ENCODE measurements at regions not wholly inside any gene's neighbourhood (a gene's known extent, or its start where the extent isn't known, plus 50 kb on each side); places are given as distances from the start of the nearest gene placed in this dataset.

DNA sequence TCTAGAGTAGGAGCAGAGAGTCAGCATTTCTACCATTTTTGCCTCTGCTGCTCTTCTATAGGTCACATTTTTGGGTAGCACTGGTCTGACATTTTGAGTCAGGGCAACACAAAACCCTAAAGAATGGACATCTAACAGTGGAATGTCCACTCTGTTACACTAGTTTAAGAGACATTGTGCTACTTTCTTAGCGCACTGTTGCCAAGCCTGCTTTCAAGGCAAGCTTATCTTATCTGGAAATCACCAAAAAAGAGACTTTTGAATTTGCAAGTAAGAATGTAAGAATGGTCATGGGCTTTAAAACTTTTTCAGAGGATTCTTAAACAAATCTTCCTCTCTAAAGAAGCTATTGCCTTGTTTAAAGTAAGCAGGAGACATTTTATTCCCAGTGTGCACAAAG is 73.0 kb upstream of the STARD4 start:
- ChIA-PET CTCF (no interaction called here), POLR2A (no interaction called here)
- Mint-ChIP-seq H3K4me1 (ENCODE audit: low read depth) (no peaks in the 10 kb centered on the region), H3K27me3 (peaks cover 16% of the 10 kb centered on the region), H3K36me3 (no peaks in the 10 kb centered on the region), H3K4me3 (no peak overlapping the region), H3K27ac (no peak overlapping the region), H3K9me3 (no peaks in the 10 kb centered on the region)
- intact Hi-C loops (cut with micrococcal nuclease) = no loop called here
- DNase-seq = no peak

DNA sequence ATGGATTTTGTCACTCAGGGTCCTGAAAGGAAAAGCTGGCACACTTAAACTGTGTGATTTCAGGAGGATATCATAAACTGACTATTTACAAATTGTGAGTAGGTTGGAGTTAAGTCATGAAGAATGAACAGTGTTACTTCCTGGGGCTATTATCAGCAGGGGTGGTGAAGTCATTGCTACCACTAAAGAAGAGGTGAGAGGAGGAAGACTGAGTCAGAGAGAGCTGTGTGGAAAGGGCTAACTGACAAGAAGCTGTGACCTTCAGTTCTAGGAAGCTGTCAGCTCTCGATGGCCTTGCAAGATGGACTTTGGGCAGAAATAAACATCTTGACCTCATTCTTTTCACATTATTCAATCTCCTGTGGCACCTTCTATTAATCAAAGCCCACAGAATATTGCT is 72.3 kb upstream of the STARD4 start:
- intact Hi-C loops (cut with micrococcal nuclease) = no loop called here

DNA sequence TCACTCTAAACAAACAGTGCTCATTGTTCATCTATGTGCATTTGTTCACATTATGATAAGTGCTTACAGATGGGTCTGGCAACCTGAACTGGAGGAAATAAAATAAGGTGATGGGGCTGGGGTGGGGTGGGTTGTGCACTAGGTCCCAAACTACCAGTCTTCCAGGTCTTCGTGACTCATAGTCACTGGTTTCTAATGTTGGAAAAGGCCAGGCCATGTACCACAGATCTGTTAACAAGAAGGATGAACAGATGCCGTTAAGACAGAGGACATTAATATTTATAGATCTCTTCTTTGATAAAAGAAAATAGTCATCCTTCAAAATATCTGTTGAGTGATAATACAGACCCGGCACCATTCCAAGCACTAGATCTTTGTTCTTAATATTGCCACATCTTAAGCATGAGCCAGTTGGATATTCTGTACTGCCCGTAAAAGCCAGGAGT is 71.4 kb upstream of the STARD4 start:
- ChIA-PET POLR2A (no interaction called here), CTCF (interaction anchor here (1.3 kb wide), 1 partner anchor 30 kb away, joined by 3 read pairs; no protein-coding TSS in a partner anchor)
- no peaks in the 10 kb centered on the region for H3K36me3 Mint-ChIP-seq
- no peak overlapping the region for H3K4me3 Mint-ChIP-seq
- DNase-seq = no peak
- no peaks in the 10 kb centered on the region for H3K4me1 Mint-ChIP-seq (ENCODE audit: low read depth)
- peaks cover 13% of the 10 kb centered on the region for H3K27me3 Mint-ChIP-seq
- no peak overlapping the region for H3K27ac Mint-ChIP-seq
- intact Hi-C loops (cut with micrococcal nuclease) = no loop called here
- no peaks in the 10 kb centered on the region for H3K9me3 Mint-ChIP-seq

More for the DNA sequence above, 72.3 kb upstream of the STARD4 start:
- ChIA-PET CTCF (interaction anchor here (1.3 kb wide), 1 partner anchor 31 kb away, joined by 3 read pairs; no protein-coding TSS in a partner anchor), POLR2A (no interaction called here)
- Mint-ChIP-seq H3K4me3 (no peak overlapping the region), H3K4me1 (ENCODE audit: low read depth) (no peaks in the 10 kb centered on the region), H3K36me3 (no peaks in the 10 kb centered on the region), H3K27ac (no peak overlapping the region), H3K27me3 (peaks cover 13% of the 10 kb centered on the region), H3K9me3 (no peaks in the 10 kb centered on the region)
- no peak for DNase-seq

DNA sequence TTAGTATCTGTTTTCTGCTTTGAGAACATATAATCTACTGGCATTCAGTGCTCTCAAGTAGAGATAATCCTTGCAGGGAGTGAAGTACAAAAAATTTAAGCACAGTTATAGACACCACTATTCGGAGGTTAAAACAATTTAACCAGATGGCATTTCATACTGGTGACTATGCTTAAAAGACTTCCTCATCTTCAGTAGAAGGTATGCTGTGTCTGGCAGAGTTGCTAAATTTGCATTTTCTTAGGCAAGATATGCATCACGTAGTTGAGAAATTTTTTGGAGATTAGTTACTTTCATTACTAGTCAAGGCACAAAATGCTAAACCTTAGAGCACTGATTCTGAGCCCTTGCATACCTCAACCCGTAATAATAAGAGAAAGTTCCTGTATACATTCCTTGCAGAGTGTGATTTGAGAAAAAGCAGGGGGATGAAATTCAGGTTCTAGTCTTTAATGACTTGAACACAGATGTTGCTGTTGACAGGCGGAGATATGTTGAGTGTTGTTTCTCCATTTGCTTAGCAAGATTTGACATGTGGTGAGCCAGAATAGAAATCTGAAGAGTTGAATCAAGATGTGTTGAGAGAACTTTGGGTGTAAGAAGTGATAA is 70.8 kb upstream of the STARD4 start:
- no peaks in the 10 kb centered on the region for H3K36me3 Mint-ChIP-seq
- DNase-seq = no peak
- ChIA-PET POLR2A (no interaction called here), CTCF (no interaction called here)
- H3K27me3 Mint-ChIP-seq = peaks cover 13% of the 10 kb centered on the region
- no peaks in the 10 kb centered on the region for H3K4me1 Mint-ChIP-seq (ENCODE audit: low read depth)
- H3K9me3 Mint-ChIP-seq = no peaks in the 10 kb centered on the region
- intact Hi-C loops (cut with micrococcal nuclease) = no loop called here
- H3K27ac Mint-ChIP-seq = no peak overlapping the region
- no peak overlapping the region for H3K4me3 Mint-ChIP-seq

DNA sequence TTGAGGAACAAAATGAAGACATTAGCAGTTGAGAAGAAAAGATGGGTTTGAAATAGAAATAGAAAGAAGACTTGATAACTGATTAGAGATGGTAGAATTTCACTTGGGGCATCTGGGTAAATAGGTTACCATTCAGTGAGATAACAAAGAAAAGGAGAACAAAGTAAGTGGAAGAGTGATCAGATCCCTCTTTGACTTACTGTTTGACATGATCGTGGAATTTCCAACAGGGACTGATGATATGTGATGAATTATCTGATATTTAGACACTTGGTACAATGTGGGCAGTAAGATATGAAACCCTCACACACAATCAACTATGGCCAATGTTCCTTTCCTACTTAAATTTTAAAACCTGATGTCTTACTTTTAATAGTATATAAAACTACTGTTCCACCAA is 70.1 kb upstream of the STARD4 start:
- no peaks in the 10 kb centered on the region for H3K36me3 Mint-ChIP-seq
- CTCF ChIA-PET = no interaction called here
- H3K4me3 Mint-ChIP-seq = no peak overlapping the region
- H3K27ac Mint-ChIP-seq = no peak overlapping the region
- peaks cover 13% of the 10 kb centered on the region for H3K27me3 Mint-ChIP-seq
- H3K9me3 Mint-ChIP-seq = no peaks in the 10 kb centered on the region
- no peak for DNase-seq
- POLR2A ChIA-PET = no interaction called here
- H3K4me1 Mint-ChIP-seq (ENCODE audit: low read depth) = no peaks in the 10 kb centered on the region
- intact Hi-C loops (cut with micrococcal nuclease) = no loop called here

DNA sequence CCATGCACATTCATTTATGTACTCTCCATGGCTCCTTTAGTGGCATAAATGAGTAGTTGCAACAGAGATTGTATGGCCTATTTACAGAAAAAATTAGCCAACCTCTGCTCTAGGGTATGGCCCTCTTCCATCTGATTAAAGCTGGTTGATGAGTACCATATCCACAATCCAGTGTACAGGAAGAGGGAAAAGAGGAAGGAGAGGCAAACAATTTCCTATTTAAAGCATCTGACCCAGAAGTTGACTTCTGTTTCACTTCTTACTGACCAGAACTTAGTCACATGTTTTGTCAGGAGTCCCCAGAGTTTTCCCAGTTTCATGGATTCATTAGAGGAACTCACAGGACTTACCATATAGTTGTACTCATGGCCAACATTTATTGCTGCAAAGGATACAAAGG is 68.6 kb upstream of the STARD4 start:
- CTCF ChIA-PET = no interaction called here

DNA sequence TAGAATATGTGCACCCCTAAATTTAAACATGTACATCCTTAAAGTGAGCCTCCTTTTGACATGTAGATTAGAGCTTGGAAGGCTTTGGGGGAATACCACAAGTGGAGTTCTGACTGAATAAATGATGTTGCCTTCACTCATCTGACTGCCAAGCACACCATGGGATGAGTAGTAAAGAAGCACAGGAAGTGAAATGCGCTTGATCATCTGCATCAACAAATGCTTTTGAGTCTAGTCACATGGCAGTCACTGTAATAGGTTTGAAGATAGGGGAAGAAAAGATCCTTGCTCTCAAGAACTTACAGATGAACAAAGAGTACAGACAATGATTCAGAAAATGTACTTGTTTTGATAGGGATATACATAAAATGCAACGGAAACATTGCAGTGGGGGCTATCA is 62.0 kb upstream of the STARD4 start:
- CTCF ChIA-PET = no interaction called here
- intact Hi-C loops (cut with micrococcal nuclease) = no loop called here
- no peaks in the 10 kb centered on the region for H3K36me3 Mint-ChIP-seq
- H3K4me1 Mint-ChIP-seq (ENCODE audit: low read depth) = no peaks in the 10 kb centered on the region
- DNase-seq = no peak
- POLR2A ChIA-PET = no interaction called here
- no peak overlapping the region for H3K4me3 Mint-ChIP-seq
- no peaks in the 10 kb centered on the region for H3K9me3 Mint-ChIP-seq
- H3K27me3 Mint-ChIP-seq = peaks cover 13% of the 10 kb centered on the region
- no peak overlapping the region for H3K27ac Mint-ChIP-seq

More for the DNA sequence above, 68.6 kb upstream of the STARD4 start:
- Mint-ChIP-seq H3K27me3 (peaks cover 11% of the 10 kb centered on the region), H3K9me3 (no peaks in the 10 kb centered on the region), H3K36me3 (no peaks in the 10 kb centered on the region), H3K4me1 (ENCODE audit: low read depth) (no peaks in the 10 kb centered on the region), H3K27ac (no peak overlapping the region), H3K4me3 (no peak overlapping the region)
- POLR2A ChIA-PET = no interaction called here
- no peak for DNase-seq
- intact Hi-C loops (cut with micrococcal nuclease) = no loop called here

DNA sequence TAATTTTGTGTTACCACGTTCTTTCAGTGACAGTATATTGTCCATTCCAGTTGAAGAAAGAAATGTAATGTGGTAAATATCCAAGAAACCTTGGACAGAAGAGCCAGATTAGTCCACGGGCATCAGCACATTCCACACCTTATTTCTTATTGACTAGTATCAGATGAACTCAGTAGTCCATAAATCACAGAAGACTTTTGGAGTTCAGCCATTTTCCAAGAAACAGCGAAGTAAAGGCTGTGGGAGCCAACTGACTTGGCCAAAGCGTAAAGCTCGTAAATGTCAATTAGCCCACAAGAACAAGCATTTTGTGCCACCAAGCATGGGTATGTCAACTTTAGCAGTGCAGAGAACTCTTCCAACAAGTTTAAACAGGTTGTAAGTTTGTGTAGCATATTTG is 60.2 kb upstream of the STARD4 start:
- H3K4me1 Mint-ChIP-seq (ENCODE audit: low read depth) = no peaks in the 10 kb centered on the region
- CTCF ChIA-PET = no interaction called here
- no peaks in the 10 kb centered on the region for H3K9me3 Mint-ChIP-seq
- intact Hi-C loops (cut with micrococcal nuclease) = no loop called here
- peaks cover 18% of the 10 kb centered on the region for H3K27me3 Mint-ChIP-seq
- H3K36me3 Mint-ChIP-seq = no peaks in the 10 kb centered on the region
- POLR2A ChIA-PET = no interaction called here
- no peak overlapping the region for H3K27ac Mint-ChIP-seq
- H3K4me3 Mint-ChIP-seq = no peak overlapping the region
- DNase-seq = no peak

DNA sequence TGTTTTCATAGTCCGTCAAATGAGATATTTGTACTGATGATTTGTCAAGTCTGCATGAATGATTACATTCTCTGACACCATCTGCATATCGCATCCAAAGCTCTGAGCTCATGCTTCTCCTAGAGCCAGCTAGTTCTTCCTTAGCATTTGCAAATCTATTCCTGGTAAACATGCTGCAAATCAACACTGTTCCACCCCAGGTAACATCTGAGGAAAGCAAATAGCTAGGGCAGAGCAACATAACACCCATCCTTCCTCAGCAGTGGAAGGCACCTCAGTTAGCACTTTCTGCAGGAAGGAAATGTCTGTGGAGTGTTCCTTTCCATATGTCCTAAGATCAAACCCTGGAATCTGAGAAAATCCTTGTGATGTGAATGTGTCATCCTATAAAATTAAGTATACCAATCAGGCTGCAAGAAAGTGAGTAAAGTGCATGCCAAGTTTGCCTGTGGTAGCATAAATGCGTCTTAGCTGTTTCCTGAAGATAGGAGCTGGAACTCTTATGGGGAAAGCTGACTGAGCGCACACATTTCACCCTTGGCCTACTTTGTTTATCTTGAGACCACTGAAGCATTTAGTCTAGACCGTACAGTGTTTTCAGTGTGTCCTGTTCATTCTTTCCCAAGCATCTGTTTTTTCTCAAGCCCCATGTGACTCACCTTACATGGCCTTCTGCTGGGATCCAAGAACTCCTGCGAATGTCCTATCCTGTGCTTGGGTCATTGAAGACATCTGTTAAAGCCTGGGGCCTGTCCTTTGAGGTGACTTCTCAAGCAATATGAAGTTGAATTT is 50.9 kb upstream of the STARD4 start:
- Mint-ChIP-seq H3K4me3 (no peak overlapping the region), H3K36me3 (peaks cover 6% of the 10 kb centered on the region), H3K9me3 (peaks cover 8% of the 10 kb centered on the region), H3K27ac (no peak overlapping the region), H3K27me3 (peaks cover 7% of the 10 kb centered on the region), H3K4me1 (ENCODE audit: low read depth) (no peaks in the 10 kb centered on the region)
- ChIA-PET POLR2A (no interaction called here), CTCF (interaction anchor here (1.2 to 1.5 kb wide), 2 partner anchors 13 kb away, joined by 3 to 5 read pairs; no protein-coding TSS in a partner anchor)
- no peak for DNase-seq
- intact Hi-C loops (cut with micrococcal nuclease) = no loop called here

DNA sequence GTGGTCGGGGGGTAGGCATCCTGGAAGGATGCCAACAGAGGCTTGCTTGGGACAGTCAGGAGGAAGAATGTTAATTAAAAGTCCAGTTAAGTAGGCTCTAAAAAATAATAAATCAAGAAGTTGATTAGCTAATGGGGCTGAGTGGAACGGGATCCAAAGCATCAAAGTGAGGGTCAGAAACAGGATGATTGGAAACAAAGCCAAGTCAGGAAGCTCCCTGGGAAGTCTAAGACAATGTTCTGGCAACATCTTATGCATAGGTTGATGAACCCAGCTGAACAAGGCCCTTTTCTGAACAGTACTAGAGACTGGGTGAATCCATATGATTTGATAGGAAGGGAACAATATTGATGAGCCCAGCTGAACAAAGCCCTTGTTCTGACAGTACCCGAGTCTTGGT is 50.2 kb upstream of the STARD4 start:
- peaks cover 7% of the 10 kb centered on the region for H3K27me3 Mint-ChIP-seq
- no peak overlapping the region for H3K4me3 Mint-ChIP-seq
- ChIA-PET POLR2A (no interaction called here), CTCF (interaction anchor here (0.9 to 1.5 kb wide), 2 partner anchors 12 to 31 kb away, joined by 3 to 5 read pairs; no protein-coding TSS in a partner anchor)
- no peak for DNase-seq
- peaks cover 8% of the 10 kb centered on the region for H3K9me3 Mint-ChIP-seq
- H3K4me1 Mint-ChIP-seq (ENCODE audit: low read depth) = no peaks in the 10 kb centered on the region
- H3K36me3 Mint-ChIP-seq = peaks cover 6% of the 10 kb centered on the region
- intact Hi-C loops (cut with micrococcal nuclease) = no loop called here
- no peak overlapping the region for H3K27ac Mint-ChIP-seq

All from activated CD4-positive, alpha-beta memory T cell treated with anti-CD3 and anti-CD28 coated beads for 36 hours (primary cell).